ENCODE measurements at regions not wholly inside any gene's neighbourhood (a gene's known extent, or its start where the extent isn't known, plus 50 kb on each side); places are given as distances from the start of the nearest gene placed in this dataset.
A peak's percentile ranks its signal among the peaks of the same experiment; 100 is the strongest.

DNA sequence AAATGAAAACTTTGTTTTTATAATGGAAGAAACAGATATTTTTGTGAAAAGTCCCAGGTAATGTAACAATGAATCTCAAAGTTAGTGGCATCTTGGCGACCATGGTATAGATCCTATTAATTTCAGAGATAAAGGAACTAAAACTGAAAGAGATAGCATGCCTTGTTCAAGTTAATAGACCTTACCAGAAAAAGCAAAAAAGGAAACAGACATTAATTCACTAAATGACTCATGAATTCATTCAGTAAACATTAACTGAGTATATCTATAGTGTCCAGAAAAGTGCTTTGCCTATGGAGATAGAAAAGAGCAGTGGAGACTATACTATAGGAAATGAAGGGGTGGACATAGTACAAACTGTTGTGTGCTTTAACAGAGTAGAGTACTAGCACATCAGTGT is 763.3 kb downstream of the TRIB2 start:
- Histone ChIP-seq H2AFZ (ENCODE audit: low read length) (no peak overlapping the region), H4K20me1 (ENCODE audit: control insufficient read depth, extremely low read depth, insufficient read depth, low read length) (no peaks in the 10 kb centered on the region), H3K27ac (ENCODE audit: insufficient read depth, low read length) (no peak overlapping the region), H3K36me3 (ENCODE audit: control insufficient read depth, insufficient read depth, low read length) (no peaks in the 10 kb centered on the region), H3K27me3 (ENCODE audit: control insufficient read depth, insufficient read depth, low read length) (no peaks in the 10 kb centered on the region), H3K9ac (ENCODE audit: insufficient read depth, low read length) (no peak overlapping the region), H3K4me3 (replicated peaks in 1 of 4; ENCODE audit: control extremely low read depth in 1 of 4, insufficient read depth in 1 of 4, low read depth in 3 of 4, low read length in 4 of 4) (no peak overlapping the region), H3K4me2 (ENCODE audit: extremely low read depth, insufficient read depth, low read length) (no peak overlapping the region), H3K79me2 (ENCODE audit: control insufficient read depth, insufficient read depth, low read length) (no peaks in the 10 kb centered on the region), H3K4me1 (ENCODE audit: control insufficient read depth, extremely low read depth, insufficient read depth, low read length) (no peaks in the 10 kb centered on the region), H3K9me3 (ENCODE audit: control insufficient read depth, insufficient read depth, low read depth, low read length) (no peaks in the 10 kb centered on the region)
- TF ChIP-seq, protein P1, sequence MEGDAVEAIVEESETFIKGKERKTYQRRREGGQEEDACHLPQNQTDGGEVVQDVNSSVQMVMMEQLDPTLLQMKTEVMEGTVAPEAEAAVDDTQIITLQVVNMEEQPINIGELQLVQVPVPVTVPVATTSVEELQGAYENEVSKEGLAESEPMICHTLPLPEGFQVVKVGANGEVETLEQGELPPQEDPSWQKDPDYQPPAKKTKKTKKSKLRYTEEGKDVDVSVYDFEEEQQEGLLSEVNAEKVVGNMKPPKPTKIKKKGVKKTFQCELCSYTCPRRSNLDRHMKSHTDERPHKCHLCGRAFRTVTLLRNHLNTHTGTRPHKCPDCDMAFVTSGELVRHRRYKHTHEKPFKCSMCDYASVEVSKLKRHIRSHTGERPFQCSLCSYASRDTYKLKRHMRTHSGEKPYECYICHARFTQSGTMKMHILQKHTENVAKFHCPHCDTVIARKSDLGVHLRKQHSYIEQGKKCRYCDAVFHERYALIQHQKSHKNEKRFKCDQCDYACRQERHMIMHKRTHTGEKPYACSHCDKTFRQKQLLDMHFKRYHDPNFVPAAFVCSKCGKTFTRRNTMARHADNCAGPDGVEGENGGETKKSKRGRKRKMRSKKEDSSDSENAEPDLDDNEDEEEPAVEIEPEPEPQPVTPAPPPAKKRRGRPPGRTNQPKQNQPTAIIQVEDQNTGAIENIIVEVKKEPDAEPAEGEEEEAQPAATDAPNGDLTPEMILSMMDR (conservative IDR thresholded peaks at IDR 0.05 in 1 of 2, IDR thresholded peaks at IDR 0.05 in 1 of 2; ENCODE audit: low read depth in 1 of 2, low read length in 2 of 2): no peak
- TF ChIP-seq EZH2 (IDR thresholded peaks at IDR 0.05; ENCODE audit: low read length, missing control alignments): no peak
- DNase-seq (ENCODE audit: low read depth in 2 of 2): no peak

DNA sequence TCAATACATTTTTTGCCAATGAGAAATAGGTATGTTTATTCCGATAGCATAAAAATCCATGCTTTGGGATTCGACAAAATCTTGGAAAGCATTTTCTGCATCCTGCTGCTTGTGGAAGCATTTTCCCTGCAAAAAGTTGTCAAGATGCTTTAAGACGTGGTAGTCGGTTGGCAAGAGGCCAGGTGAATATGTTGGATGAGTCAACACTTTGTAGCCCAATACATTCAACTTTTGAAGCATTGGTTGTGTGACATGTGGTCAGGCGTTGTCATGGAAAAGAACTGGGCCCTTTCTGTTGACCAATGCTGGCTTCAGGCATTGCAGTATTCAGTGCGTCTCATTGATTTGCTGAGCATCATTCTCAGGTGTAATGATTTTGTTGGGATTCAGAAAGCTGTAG is 764.5 kb downstream of the TRIB2 start:
- no peak overlapping the region for H3K4me3 ChIP-seq (replicated peaks in 1 of 4; ENCODE audit: control extremely low read depth in 1 of 4, insufficient read depth in 1 of 4, low read depth in 3 of 4, low read length in 4 of 4)
- H3K27ac ChIP-seq (ENCODE audit: insufficient read depth, low read length): no peak overlapping the region
- H4K20me1 ChIP-seq (ENCODE audit: control insufficient read depth, extremely low read depth, insufficient read depth, low read length): no peaks in the 10 kb centered on the region
- no peak overlapping the region for H2AFZ ChIP-seq (ENCODE audit: low read length)
- no peak for TF ChIP-seq EZH2 (IDR thresholded peaks at IDR 0.05; ENCODE audit: low read length, missing control alignments)
- TF ChIP-seq, protein P1 (conservative IDR thresholded peaks at IDR 0.05 in 1 of 2, IDR thresholded peaks at IDR 0.05 in 1 of 2; ENCODE audit: low read depth in 1 of 2, low read length in 2 of 2): no peak
- H3K9ac ChIP-seq (ENCODE audit: insufficient read depth, low read length): no peak overlapping the region
- no peak overlapping the region for H3K4me2 ChIP-seq (ENCODE audit: extremely low read depth, insufficient read depth, low read length)
- no peaks in the 10 kb centered on the region for H3K27me3 ChIP-seq (ENCODE audit: control insufficient read depth, insufficient read depth, low read length)
- no peaks in the 10 kb centered on the region for H3K79me2 ChIP-seq (ENCODE audit: control insufficient read depth, insufficient read depth, low read length)
- H3K4me1 ChIP-seq (ENCODE audit: control insufficient read depth, extremely low read depth, insufficient read depth, low read length): no peaks in the 10 kb centered on the region
- peak; percentile 49 to 79 for DNase-seq (ENCODE audit: low read depth in 2 of 2)
- H3K9me3 ChIP-seq (ENCODE audit: control insufficient read depth, insufficient read depth, low read depth, low read length): no peaks in the 10 kb centered on the region
- no peaks in the 10 kb centered on the region for H3K36me3 ChIP-seq (ENCODE audit: control insufficient read depth, insufficient read depth, low read length)

DNA sequence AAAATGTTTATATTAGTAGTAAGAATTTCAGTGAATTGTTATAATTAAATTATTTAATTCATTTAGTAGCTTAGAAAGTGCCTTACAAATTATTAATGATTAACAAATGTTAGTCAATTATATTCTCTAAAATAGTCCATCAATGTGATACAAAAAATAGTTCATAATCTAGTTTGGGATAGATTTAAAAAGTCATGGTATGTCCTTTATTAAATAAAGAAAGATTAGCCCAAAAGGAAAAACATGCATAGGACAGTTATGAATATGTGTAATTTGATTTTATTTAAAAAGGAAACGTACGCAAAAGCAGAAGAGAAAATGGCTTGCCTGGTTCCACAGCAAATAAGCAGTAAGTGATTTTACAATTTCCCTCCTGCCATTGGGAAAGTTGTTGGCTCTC is 768.5 kb downstream of the TRIB2 start:
- H3K4me3 ChIP-seq (replicated peaks in 1 of 4; ENCODE audit: control extremely low read depth in 1 of 4, insufficient read depth in 1 of 4, low read depth in 3 of 4, low read length in 4 of 4): no peak overlapping the region

More for the DNA sequence above, 768.5 kb downstream of the TRIB2 start:
- Histone ChIP-seq H3K9me3 (ENCODE audit: control insufficient read depth, insufficient read depth, low read depth, low read length) (no peaks in the 10 kb centered on the region), H3K4me1 (ENCODE audit: control insufficient read depth, extremely low read depth, insufficient read depth, low read length) (no peaks in the 10 kb centered on the region), H4K20me1 (ENCODE audit: control insufficient read depth, extremely low read depth, insufficient read depth, low read length) (no peaks in the 10 kb centered on the region), H3K27ac (ENCODE audit: insufficient read depth, low read length) (no peak overlapping the region), H3K79me2 (ENCODE audit: control insufficient read depth, insufficient read depth, low read length) (no peaks in the 10 kb centered on the region), H2AFZ (ENCODE audit: low read length) (no peak overlapping the region), H3K36me3 (ENCODE audit: control insufficient read depth, insufficient read depth, low read length) (no peaks in the 10 kb centered on the region), H3K27me3 (ENCODE audit: control insufficient read depth, insufficient read depth, low read length) (no peaks in the 10 kb centered on the region), H3K4me2 (ENCODE audit: extremely low read depth, insufficient read depth, low read length) (no peak overlapping the region), H3K9ac (ENCODE audit: insufficient read depth, low read length) (no peak overlapping the region)
- DNase-seq (ENCODE audit: low read depth in 2 of 2): no peak
- TF ChIP-seq, protein P1 (conservative IDR thresholded peaks at IDR 0.05 in 1 of 2, IDR thresholded peaks at IDR 0.05 in 1 of 2; ENCODE audit: low read depth in 1 of 2, low read length in 2 of 2): no peak
- no peak for TF ChIP-seq EZH2 (IDR thresholded peaks at IDR 0.05; ENCODE audit: low read length, missing control alignments)
